GM23248 (cell line): ENCODE measurements at regions not wholly inside any gene's neighbourhood (a gene's known extent, or its start where the extent isn't known, plus 50 kb on each side); places are given as distances from the start of the nearest gene placed in this dataset.

Experiments used
- EZH2 ChIP-seq: fragments of 200-600 bp; sonication (generic); IDR thresholded peaks from 2 replicates; pipeline ENCODE4 v1.6.1; 2018; ENCODE audit warnings: antibody characterized with exemption, mild to moderate bottlenecking; ENCODE audit not compliant: insufficient read depth, poor library complexity, severe bottlenecking
- EZH2phosphoT487 ChIP-seq: fragments of 200-600 bp; sonication (generic); IDR thresholded peaks from 2 replicates; pipeline ENCODE4 v1.6.1; 2018; ENCODE audit warnings: antibody characterized with exemption, moderate library complexity, mild to moderate bottlenecking, low read depth; ENCODE audit not compliant: insufficient read depth

- TF ChIP-seq EZH2 (no peak), EZH2phosphoT487 (no peak)
Observed at GRCh38 chr2:216956820-216957493, 97.1 kb upstream of the TNP1 start.
